NCI-H2196 treated with DMSO at 0.1 percent for 48 hours (cell line): ENCODE measurements at regions not wholly inside any gene's neighbourhood (a gene's known extent, or its start where the extent isn't known, plus 50 kb on each side); places are given as distances from the start of the nearest gene placed in this dataset.
"Not testable (repeated sequence)": the region's sequence is repeated elsewhere in the genome, so short reads cannot be mapped to it uniquely, and the experiment has no call there.

ENCODE experiments used
- DNase-seq: peaks from one replicate; lab custom pipeline; 2025; ENCODE audit not compliant: unreplicated experiment; lab: John Stamatoyannopoulos, UW

DNA sequence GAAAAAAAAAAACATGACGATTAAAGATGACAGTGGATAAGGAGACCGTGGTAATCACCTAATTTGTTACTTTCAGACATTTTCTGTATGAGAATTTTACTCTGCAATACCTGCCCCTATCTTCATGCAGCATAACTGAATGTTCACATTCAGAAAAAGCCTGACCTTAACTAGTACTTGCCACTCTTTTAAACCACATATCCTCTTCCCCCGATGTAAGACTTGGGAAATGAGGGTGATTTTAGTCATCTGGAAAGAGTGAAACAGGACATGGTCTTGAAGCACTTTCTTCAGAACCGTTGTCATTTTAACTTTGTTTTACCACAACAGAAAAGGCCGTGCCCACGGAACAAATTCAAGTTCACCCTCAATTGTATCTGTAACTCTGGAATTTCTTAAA, 318.5 kb downstream of the BCL2L11 start:
- not testable (repeated sequence) for DNase-seq

DNA sequence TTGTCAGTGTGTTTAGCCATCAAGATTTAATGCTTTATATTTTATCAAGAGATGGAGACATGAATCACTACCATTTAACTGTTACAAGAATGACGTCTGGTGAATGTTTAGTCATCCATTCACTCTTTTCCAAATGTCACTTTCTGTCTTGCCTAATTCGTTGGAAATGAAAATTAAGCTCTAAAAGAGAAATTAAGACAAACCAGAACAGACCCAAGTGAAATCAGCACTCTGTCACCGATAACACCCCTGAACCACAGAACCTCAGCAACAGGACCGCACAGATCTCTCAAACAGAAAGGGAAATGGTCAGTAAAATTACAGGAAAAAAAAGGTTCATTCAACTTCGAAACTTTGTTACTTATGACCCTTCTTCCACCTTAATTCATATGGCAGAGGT, 320.9 kb downstream of the BCL2L11 start:
- DNase-seq, result not testable (repeated sequence)

- not testable (repeated sequence) for DNase-seq
Measured at GRCh38 chr2:111442767-111443454, 322.2 kb downstream of the BCL2L11 start.

GRCh38 chr2:111444516-111444915, 323.8 kb downstream of the BCL2L11 start:
- DNase-seq, result not testable (repeated sequence)

DNA sequence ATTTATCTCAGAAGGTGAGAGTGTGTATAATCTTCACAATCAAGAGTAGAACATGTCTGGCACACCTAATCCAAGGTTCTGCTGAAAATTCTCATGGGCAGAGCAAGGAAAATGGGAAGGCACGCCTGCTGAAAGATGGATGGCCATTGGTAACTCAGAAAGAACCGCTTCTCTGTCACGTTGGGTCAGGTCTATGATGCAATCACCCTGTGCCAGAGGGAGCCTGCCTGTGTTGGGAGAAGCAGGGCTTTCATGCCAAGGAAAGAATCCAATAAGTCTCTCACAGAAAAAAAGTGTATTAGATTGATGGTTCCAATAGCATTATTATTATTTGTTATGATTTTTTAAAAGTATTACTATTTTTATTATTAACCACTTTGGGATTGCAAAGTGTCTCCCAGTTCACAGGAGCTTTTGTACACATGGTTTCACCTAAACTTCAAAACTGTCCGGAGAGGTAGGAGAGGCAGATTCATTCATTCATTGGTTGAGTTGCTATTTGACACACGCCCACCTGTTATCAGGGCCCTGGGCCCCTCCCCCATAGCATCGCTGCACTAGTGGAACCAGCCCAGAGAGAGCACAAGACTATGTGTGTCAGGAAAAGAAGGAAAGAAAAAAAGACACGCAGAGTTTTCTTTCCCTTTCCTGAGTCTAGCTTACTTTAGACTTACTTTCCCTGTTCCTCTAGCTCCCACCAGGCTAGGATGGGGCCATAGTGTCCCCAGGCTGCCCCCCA, 324.6 kb downstream of the BCL2L11 start:
- not testable (repeated sequence) for DNase-seq

DNA sequence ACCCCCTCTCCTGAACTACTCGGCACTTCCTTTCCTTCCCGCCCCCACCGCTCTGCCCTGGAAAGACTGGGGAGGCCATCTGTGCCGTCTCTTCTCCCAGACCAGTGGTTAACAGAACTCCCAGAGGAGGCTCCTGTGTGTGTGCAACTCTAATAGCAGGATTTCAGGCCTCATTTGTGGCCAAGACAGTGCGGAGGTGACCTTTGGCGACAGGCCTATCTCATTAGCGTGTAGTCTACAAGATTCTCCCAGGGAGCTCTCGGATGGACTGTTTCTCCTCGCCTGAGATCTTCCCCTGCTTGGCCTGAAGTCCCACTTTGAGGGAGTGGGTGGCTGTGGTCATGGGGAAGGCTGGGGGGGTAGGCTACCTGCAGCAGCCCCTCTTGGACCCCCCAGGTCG, 325.2 kb downstream of the BCL2L11 start:
- not testable (repeated sequence) for DNase-seq

- DNase-seq, result not testable (repeated sequence)
Measured at GRCh38 chr2:111447482-111447881, 326.8 kb downstream of the BCL2L11 start.

DNA sequence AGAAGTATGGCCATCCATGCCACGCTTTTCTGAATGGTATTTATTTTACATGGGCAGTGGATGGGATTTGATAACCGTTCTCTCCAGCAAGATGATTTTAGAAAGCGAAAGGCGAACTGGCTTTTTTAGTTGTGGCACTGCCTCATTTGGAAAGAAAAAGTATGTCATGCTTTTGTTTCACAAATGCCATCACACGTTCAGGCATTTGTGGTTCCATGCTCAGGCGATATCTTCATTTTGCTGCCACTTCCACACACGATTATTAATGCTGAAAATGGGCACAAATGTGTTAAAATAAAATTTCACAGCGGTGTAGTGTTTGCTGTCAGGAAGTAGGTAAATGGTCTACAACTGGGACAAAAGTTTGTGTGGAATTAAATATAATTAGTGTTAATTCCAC, 328.1 kb downstream of the BCL2L11 start:
- not testable (repeated sequence) for DNase-seq

GRCh38 chr2:111450526-111450925, 329.8 kb downstream of the BCL2L11 start:
- not testable (repeated sequence) for DNase-seq

GRCh38 chr2:111451692-111452199, 331.0 kb downstream of the BCL2L11 start:
- not testable (repeated sequence) for DNase-seq

GRCh38 chr2:111452208-111452607, 331.5 kb downstream of the BCL2L11 start:
- DNase-seq, result not testable (repeated sequence)

- DNase-seq, result not testable (repeated sequence)
Measured at GRCh38 chr2:111453308-111453707, 332.6 kb downstream of the BCL2L11 start.

DNA sequence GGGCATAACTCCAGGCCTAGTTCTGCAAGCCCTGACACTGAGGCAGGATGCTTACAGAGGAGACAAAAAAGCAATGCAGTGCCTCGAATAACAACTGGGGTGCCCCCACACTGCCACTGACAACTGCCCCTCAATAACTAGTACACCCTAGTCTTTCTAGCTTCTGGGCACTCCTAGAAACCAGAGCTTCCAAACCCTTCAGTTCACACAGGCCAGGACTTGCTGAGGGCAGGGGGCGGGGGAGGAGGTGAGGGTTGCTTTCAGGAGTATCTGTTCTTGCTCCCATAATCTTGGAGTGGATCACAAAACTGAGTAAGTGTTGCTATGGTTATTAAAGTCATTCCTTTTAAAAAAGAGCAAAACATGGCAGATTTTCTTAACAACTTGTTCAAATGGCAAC, 333.1 kb downstream of the BCL2L11 start:
- not testable (repeated sequence) for DNase-seq

- not testable (repeated sequence) for DNase-seq
Measured at GRCh38 chr2:111454404-111454803, 333.7 kb downstream of the BCL2L11 start.

DNA sequence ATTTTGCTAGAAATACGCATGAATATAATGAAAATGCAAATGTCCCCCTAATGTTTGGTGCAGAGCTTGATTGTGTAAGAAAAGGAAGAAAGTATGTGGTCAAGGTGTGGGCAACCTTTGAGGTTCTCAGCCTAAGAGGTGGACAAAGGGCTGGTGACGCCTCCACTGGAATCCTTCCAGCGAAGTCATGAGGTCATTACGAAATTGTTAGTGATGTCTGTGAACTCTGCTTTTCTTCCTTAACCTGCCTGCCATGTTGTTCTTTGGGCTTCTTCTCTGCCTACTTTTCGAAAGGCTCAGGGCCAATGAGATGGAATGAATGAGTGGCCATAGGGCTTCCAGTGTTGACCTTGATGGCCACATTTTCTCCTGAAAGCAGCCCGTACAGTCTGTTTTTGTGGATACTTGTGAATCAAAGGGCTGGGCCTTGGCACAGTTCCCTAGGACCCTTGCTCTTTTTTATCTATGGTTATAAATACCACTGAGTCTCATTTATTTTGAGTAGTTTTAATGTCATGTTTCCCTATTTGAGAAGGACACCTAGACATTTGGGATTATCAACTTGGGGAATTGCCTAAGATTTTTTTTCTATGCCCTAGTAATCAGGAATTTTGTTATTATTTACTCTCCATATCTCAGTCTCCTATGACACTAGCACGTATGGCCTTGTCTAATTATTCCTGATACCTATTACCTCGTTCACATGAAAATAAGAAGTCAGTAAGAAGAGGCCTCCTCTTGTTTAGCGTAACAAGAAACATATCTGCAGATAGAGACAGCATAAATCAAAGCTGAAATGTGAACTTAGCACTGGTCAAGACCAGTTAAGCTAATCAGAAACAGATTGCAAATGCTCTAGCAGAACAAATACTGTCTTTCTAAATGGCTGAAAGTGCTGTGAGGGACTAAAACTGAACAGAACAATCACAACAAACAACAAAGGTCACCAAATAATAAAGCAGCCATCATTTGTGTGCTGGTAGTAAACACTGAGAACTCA, 334.6 kb downstream of the BCL2L11 start:
- not testable (repeated sequence) for DNase-seq

- DNase-seq, result not testable (repeated sequence)
Measured at GRCh38 chr2:111457191-111457590, 336.5 kb downstream of the BCL2L11 start.

- DNase-seq, result not testable (repeated sequence)
Measured at GRCh38 chr2:111460901-111461300, 340.2 kb downstream of the BCL2L11 start.

- DNase-seq, result not testable (repeated sequence)
Measured at GRCh38 chr2:111461831-111462230, 341.1 kb downstream of the BCL2L11 start.

GRCh38 chr2:111462572-111462971, 341.9 kb downstream of the BCL2L11 start:
- DNase-seq, result not testable (repeated sequence)

DNA sequence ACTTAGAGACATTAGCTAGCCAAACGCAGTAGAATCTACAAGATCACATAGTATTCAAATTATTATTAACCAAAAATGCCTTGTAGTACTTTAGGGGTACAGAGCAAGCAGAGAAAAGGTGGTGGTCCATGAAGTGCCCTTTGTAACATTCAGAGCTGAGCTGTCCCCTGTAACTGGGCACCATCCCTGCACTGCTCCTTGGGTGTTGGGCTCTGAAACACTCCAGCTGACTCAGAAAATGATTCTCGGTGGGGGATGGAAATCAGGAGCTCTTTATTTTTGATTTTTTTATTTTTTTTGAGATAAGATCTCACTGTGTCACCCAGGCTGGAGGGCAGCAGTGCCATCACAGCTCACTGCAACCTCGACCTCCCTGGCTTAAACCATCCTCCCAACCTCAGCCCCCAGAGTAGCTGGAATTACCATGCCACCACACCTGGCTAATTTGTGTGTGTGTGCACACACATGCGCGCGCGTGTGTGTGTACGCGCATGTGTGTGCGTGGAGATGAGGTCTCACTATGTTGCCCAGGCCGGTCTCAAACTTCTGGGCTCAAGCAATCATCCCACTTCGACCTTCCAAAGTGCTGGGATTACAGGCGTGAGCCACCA, 342.6 kb downstream of the BCL2L11 start:
- DNase-seq, result not testable (repeated sequence)
